ENCODE measurements at regions not wholly inside any gene's neighbourhood (a gene's known extent, or its start where the extent isn't known, plus 50 kb on each side); places are given as distances from the start of the nearest gene placed in this dataset.

DNA sequence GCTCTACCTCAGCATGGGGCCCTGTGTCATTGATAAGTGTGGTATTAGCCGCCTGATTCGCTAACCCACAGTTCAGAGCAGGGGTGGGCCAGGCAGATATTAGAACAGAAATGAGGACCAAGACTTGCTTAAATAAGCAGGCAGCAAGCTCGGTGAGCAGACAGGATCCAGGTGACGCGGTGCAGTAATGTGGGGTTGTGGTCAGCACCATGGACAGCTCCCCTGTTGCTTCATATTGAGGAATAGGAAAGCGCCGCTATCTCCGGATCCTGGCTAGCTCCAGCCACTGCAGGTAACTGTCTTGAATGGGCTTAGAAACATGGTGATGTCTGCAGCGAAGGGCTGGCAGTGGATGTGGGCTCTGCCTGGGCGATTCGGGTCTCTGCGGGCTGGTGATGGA, 51.3 kb upstream of the GPR26 start:
- Histone ChIP-seq H3K36me3 (ENCODE audit: control insufficient read depth, insufficient read depth, low read length) (no peaks in the 10 kb centered on the region), H3K9me3 (ENCODE audit: control insufficient read depth, low read length) (no peaks in the 10 kb centered on the region), H3K27ac (ENCODE audit: insufficient read depth, low read depth, low read length, poor library complexity, severe bottlenecking) (no peak overlapping the region), H3K27me3 (ENCODE audit: control insufficient read depth, insufficient read depth, low read length, poor library complexity, severe bottlenecking) (no peaks in the 10 kb centered on the region), H3K4me1 (ENCODE audit: control insufficient read depth, insufficient read depth, low read length) (no peaks in the 10 kb centered on the region), H3K4me3 (ENCODE audit: insufficient read depth, low read depth, low read length) (no peak overlapping the region)
- 17 to 20% methylated on average over 12 of the region's 12 CpGs for WGBS, 2 experiments
